Lower leg skin (tissue), 3 donors: ENCODE measurements at regions not wholly inside any gene's neighbourhood (a gene's known extent, or its start where the extent isn't known, plus 50 kb on each side); places are given as distances from the start of the nearest gene placed in this dataset.

Experiments
- CTCF ChIP-seq, 3 donors: fragments of 450-650 bp; IDR thresholded peaks; one replicate each; pipeline ENCODE4 v1.5.1; 2016; ENCODE audit warnings: antibody characterized with exemption in 3 of 3, mild to moderate bottlenecking in 3 of 3, moderate library complexity in 2 of 3
- POLR2A ChIP-seq, 2 donors: fragments of 450-650 bp; IDR thresholded peaks; one replicate each; pipeline ENCODE4 v1.6.1; 2016 to 2017; ENCODE audit warnings: antibody characterized with exemption in 2 of 2, mild to moderate bottlenecking in 1 of 2, moderate library complexity in 1 of 2

- TF ChIP-seq CTCF (IDR thresholded peaks at IDR 0.05), result no peak
- no peak for TF ChIP-seq POLR2A (IDR thresholded peaks at IDR 0.05)
Measured at GRCh38 chr4:114077610-114078009, 98.2 kb upstream of the ARSJ start.
